HTR-8/SVneo (cell line): ENCODE measurements at regions not wholly inside any gene's neighbourhood (a gene's known extent, or its start where the extent isn't known, plus 50 kb on each side); places are given as distances from the start of the nearest gene placed in this dataset.
"Not testable (repeated sequence)": the region's sequence is repeated elsewhere in the genome, so short reads cannot be mapped to it uniquely, and the experiment has no call there.

Experiments used
- DNase-seq: peaks from one replicate; pipeline ENCODE4 v3.0.0; 2011; ENCODE audit warnings: low spot score, mixed read lengths; ENCODE audit not compliant: insufficient read length
- FAIRE-seq: peaks from 2 replicates; lab custom pipeline; 2011; peaks lifted over from hg19 to GRCh38; lab: Jason Lieb, UNC

DNA sequence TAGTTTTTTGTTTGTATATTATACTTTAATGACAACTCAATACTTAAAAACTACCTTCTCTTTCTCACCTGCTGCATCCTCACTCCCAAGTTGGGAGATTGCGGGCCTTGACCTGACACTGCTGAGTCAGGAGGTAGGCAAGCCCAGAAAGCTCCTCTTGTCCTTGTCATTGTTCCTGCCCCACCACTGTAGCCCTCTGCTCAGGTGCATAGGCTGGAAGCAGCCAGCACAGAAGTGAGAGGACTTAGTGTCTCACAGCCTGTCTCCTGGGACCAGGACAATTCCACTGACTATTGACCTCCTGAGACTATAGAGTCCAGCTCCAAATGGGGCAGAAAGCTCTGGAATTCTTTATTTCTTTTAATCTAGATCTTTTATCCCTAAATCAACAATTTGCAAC, 123.5 kb upstream of the NDP start:
- FAIRE-seq (no peak), DNase-seq (no peak)

DNA sequence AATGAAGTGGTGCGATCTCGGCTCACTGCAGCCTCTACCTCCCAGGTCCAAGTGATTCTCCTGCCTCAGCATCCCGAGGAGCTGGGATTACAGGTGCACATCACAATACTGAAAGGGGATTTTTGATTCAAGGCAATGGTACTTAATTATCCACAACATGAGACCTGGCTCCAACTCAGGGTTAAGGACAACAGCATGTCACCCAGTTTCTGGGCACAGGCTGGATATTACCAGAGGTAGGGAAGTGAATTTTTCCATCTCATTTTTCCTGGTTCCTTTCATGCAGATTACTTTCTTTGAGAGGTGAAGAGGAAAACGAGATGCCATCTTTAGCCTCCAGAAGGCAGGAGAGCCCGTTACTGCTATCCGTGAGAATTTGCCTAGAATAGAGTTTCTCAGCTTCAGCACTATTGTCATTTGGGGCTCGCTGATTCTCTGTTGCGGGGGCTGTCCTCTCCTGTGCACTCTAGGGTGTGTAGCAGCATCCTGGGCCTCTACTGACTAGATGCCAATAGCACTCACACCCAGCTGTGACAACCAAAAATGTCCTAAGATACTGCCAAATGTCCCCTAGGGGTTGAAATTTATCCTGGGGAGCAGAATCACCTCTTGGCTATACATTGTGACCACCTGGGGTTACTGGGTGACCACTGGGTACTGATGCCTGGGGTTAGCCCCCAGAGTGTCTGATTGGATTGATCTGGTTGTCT, 121.8 kb upstream of the NDP start:
- DNase-seq (no peak), FAIRE-seq (no peak)

DNA sequence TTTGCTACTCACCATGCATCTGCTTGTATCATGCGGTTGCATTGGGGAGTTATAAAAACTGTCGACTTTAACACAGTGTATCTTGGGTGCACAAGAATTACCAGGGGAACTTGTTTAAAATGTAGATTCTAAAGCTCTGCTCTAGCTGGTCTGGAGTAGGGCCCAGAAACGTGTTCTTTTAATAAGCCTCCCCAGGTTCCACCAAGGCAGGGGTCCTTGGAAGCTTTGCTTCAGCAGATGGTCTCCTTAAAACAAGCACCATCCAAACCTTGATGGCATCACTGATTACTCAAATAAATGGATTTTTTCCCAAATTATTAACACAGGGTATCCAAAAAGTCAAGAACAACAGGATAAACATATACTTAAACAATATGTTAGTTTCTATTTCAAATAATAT, 120.2 kb upstream of the NDP start:
- FAIRE-seq (no peak), DNase-seq (no peak)

DNA sequence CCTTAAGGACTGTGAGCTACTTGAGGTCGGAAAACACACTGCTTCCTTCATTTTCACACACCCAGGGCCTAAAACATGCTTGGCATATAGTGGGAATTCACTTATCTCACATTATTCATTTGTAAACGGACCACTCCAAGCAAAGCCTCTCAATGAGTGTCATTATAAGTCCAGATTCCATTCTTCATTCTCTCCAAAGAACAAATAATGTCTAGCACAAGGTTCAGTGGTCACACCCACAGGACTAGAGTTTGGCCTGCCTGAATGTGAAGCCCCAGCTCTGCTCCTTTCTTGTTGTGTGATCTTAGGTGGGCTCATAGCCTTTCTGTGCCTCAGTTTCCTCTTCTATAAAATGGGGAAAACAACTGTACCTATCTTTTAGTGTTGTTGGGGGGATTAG, 119.6 kb upstream of the NDP start:
- no peak for DNase-seq

DNA sequence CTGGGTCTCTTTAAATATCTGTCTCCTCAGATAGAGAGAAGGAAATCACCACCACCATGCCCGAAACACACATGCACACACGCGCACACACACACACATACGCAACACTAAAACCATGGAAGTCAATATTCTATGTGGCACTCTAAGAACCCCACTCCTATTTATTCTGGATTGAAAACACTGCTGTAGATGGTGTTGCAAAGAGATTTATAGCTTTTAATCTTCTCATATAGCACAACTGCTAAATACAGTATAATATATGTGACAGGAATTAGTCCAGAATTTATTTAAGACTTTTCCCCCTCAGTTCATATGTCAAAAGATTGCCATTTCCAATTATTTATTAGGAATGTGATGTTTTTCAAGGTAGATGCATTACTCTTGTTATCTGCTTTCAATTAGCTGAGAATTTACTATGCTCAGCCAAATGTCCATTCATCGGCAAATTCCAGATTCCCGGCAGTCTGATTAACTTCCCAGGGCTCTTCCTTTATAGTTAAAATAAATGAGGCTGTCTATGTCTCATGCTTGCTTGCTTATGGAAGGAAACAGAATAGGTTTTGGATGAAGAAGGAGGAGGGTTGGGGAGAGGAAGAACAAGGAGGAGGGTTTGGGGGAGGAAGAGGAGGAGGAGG, 115.4 kb upstream of the NDP start:
- FAIRE-seq (no peak), DNase-seq (no peak)

More for the DNA sequence above, 119.6 kb upstream of the NDP start:
- FAIRE-seq: no peak

DNA sequence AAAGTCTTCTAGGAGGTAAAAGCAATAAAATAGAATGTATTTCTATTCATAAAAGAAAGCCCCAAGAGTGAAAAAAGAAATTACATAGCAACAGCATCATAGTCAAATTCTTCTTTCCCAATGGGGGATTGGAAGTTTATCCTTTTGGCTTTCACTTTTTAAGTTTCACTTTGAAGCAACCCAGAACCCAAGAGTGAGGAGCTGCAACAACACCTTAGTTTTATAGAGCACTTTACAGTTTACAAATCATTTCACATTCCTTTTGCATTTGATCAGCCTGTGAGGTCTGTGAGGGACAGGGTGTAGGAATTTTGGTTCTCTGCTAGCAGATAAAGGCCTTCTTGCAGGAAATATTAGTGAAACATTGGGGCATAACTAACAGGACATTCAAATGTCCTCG, 112.0 kb upstream of the NDP start:
- FAIRE-seq (no peak), DNase-seq (no peak)

DNA sequence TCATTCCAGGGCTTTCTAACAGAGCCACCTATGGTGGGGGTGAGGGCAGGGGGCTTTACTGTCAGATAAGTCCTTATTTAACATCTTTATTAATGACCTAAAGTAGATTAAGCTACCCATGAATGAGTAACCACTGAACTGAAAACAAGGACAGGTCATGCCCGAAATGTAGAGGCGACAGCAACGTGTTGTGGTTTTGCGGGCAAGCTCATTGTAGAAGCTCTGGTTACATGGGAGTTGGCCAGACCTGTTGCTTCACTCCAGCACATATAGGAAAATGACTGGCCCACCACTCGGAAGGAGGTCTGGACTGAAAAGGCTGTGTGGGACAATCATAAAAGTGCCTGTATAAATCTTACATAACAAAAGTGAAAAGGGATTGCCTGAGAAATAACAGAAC, 109.6 kb upstream of the NDP start:
- no peak for FAIRE-seq

DNA sequence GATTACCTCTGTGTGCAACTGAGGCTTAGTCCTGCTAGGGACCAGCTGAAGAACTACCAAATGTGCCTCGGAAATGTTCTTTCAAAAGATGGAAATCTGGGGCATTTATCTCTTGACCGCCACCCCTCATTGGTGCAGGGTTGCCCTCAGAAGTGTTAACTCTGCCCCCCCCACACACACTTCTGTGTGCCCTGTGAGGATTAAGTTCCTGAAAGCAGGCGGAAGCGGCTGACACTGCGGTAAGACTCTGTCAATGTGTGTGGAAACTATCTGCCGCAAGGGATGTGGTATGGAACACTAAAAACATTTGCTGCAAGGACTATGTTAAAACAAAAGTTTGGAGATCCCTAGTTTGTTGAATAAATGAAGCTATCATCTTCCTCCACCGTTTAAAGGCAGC, 106.9 kb upstream of the NDP start:
- DNase-seq: no peak
- FAIRE-seq: no peak

More for the DNA sequence above, 109.6 kb upstream of the NDP start:
- DNase-seq: no peak

DNA sequence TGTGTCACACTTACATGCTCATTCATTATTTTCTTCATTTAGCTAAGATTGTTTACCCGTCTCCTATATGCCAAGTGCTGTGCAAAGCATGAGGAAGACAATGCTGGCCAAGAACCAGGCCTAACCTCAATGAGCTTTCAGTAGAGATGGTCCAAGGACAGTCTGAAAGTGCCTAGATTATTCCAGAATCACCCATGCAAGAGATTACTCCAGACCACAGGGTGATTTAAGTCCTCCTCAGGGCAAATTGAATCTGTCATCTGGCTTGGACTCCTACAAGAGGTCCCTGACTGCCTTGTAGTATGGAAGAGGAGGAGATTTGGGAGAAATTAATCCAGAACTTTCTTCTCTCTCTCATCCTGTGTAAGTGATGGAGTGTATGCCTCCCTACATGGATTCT, 99.4 kb upstream of the NDP start:
- DNase-seq (no peak), FAIRE-seq (peak; percentile 9)

DNA sequence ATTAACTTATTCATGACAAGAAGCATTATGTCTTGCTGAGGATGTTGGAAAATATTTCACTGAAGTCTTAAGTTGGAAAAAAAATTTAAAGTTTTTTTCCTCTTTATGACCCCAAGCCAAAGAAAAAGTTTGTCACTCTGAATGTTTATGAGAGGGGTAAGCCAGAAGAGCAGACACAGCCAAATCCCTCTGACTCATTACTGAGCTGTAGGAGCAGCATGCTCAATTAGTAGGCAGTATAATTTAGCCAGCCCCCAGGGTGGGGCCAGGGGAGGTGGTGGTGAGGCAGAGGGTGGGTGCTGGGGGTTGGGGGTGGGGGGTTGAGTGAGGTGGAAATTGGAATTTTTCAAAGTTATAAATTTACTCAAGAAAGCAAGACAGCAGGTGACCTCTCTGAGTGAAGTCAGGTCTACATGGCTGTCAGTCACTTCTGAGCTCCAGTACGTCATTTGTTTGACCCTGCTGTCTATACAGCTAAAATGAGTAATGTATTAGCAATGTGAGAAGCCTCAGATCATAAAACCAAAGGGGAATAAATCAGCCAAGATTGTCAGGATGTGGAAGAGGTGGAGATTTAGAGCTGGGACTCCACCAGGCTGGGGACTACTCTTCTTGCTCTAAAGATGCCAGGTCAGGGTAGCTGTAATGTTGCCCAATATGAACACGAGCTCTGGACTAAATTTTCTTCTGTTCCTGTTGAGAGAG, 98.8 kb upstream of the NDP start:
- DNase-seq (peak; percentile 74), FAIRE-seq (peak; percentile 63)

DNA sequence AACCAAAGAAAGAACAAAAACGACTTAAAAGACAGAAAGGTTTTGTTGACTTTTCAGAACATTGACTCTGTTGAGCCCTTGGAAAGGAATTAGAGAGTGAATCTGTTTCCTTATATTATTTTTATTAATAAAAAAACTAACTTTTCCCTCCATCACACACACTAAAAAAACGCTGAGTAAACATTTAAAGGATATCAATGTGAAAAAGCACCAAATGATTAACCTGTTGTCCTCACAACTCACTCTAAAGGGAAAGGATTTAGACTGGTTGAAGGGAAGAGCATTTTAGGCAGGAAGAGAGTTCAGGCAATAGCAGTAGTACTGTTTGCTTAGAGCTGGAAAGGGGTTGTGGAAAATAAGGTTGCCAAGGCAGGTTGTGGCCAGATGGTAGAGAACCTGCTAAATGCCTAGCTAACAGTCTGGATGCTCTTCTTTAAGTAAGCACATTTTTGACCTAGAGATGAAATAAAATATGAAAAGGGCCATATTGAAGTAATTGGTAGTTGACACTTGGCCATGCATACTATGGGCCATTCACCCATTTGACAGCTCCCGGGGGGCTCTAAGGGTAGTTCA, 98.0 kb upstream of the NDP start:
- FAIRE-seq (no peak), DNase-seq (no peak)

DNA sequence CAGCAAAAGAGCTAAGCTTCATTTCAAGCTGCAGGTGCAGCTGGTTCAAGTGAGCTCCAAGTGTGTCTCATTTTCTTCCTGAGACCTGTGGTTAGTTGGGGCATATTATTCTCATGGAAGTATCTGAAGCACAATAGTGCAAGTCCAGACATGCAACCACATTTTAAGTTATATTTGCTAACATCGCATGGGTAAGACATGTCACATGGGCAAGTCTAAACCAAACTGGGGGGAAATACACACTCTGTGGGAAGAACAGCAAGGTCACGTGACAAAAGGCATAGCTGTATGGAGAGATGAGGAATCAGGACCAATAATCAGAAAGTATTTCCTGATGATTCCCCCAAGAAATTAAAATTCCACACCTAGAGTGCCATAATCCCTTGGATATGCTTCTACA, 94.9 kb upstream of the NDP start:
- FAIRE-seq: no peak
- DNase-seq: no peak

DNA sequence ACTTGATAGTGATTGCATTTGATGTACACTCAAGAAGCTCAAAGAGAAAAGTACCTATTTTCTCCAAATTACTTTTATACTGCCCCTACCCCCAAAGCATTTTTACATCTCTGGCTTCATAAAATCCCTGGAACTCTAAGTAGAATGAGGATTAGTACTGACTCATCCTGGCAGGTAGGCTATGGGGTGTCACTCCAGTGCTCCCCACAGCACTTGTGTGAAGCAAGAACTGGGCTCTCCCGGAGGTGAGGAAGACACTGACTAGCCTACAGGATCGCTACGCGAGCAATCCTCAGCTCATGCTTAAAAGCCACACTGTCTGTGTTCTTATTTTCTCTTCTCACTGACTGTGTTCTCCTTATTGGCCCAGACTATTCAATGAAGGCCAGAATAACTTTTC, 90.4 kb upstream of the NDP start:
- FAIRE-seq (no peak), DNase-seq (no peak)

DNA sequence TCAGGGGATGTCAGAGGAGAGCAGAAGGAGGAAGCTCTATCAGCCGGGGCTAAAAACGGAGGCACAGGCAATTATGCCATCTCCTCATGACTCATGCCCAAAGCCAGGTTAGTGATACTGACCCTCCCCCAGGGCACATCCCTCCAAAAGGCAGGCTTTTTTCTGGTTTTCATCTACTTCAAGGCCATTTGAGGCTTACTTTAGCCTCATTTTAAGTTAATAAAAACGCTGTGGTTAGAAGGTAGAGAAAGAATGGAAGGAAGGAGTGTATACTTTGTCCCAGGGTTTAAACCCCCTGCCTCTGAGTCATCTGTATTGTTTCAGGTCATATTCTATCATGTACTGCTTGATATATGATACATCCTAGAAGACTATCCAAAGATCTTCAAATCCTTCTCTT, 89.7 kb upstream of the NDP start:
- DNase-seq (peak; percentile 17), FAIRE-seq (no peak)

DNA sequence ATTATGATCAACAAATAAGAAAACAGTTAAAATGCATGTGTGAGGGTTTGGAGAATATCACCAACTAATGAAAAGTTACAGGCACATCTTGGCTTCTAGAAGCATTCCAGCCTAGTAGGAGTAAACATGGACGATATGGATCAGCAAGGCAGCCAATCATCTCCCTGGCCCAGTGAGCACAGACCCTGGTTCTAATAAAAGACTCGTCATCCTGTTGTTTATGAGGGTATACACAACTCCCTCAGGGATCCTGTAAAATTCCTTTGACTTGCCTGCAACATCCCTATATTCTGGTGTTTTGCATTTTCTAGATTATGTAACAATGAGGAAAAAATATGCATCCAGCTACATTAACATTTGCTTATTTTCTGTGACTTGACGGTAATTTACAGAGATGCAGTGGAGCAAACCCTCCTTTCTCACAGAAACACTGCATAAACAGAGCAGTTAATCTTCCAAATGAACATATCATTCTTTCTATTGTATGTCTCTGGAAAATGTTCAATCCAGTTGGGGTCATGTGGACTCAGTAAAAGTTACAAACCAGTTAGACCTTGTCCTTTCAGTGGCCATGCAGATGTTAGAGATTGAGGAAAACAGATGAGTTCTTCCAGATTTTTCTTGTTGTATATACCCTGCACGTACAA, 88.9 kb upstream of the NDP start:
- FAIRE-seq (no peak), DNase-seq (no peak)

DNA sequence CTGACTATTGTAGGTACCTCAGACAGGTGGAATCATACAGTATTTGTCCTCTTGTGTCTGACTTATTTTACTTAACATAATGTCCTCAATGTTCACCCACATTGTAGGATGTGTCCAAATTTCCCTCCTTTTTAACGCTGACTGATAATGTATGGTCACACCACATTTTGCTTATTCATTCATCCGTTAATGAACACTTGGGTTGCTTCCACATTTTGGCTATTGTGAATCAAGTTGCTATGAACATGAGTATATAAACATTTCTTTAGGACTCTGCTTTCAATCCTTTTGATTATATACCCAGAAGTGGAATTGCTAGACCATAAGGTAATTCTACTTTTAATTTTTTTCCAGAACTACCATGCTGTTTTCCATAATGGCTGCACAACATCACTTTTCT, 87.0 kb upstream of the NDP start:
- DNase-seq: no peak
- no peak for FAIRE-seq

DNA sequence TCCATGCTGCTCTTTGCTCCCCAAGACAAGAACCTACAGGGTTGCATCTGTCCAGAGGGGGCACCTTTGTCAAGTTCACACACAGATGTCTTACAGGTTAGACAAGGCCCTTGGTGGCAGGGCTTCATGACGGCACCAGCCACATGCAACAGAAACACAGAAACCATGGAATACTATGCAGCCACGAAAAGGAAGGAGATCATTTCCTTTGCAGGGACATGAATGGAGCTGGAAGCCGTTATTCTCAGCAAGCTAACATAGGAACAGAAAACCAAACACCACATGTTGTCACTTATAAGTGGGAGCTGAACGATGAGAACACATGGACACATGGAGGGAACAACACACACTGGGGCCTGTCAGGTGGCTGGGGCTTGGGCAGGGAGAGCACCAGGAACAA, 85.1 kb upstream of the NDP start:
- DNase-seq (no peak), FAIRE-seq (no peak)

DNA sequence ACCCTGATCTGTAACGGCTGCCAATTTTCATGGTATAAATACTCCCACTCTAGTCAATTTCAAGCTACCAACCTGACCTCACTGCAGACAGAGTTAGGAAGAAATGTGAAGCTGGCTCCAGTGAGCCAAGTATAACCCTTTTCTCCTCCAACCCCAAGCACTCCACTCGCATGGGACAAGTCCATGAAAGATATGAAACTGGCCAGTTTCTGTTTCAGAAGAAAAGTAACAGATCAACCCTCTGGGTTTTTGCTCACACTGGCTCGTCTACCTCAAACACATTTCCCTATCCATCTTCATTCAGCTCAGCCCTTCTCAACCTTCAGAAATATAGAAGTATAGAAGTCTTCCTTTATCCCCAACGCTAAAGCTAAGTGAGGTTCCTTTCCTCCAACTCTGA, 82.4 kb upstream of the NDP start:
- FAIRE-seq (no peak), DNase-seq (no peak)

DNA sequence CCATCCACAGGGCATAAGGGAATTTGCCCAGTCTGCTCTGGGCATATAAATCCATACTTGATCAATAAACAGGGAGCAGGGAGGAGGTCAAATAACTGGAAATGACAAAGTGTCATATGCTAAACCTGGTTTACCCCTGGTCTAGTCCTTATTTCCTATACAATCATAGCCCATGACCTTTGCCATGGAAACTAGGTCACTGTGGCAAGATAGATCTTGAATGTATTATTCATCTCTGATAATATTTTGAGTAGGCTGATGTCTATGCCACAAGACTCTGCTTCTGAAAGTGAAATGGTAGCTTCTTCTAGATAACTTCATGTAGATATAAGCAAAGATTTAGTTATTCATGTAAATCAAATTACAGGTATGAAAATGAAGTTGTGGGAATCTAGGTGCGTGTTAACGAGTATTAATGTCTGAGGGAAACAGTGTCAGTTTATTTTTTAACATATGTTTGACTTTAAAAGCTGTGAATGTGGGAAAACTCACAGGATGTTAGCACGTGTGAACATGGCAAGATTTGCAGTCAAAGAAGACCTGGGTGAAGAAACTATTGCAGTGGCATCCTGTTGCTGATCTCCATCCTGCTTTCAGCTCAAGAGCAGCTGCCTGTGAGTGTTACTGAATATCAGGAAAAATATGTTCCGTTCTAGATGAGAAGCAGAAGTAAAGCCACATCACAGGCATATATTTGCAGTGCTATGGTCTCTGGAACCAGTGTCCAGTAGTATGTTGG, 81.8 kb upstream of the NDP start:
- DNase-seq (no peak), FAIRE-seq (no peak)

DNA sequence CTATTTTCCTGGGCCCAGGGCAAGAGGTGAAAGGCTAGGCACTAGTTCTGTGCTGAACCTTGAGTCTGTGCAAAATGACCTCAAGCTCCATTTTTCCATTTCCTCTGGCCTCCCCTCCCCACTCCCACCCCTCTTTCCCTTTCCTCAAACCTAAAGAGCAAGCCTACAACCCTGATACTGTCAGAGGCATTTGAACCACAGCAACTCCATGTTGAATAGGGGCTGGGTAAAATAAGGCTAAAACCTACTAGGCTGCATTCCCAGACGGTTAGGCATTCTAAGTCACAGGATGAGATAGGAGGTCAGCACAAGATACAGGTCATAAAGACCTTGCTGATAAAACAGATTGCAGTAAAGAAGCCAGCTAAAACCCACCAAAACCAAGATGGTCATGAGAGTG, 71.9 kb upstream of the NDP start:
- DNase-seq, FAIRE-seq: not testable (repeated sequence)
